PFSK-1 (cell line): ENCODE measurements at regions not wholly inside any gene's neighbourhood (a gene's known extent, or its start where the extent isn't known, plus 50 kb on each side); places are given as distances from the start of the nearest gene placed in this dataset.

Experiments
- POLR2AphosphoS5 ChIP-seq: IDR thresholded peaks from 2 replicates; pipeline ENCODE4 v1.6.1; 2012; ENCODE audit warnings: low read depth, mild to moderate bottlenecking, control low read depth, low read length, moderate library complexity
- REST ChIP-seq, 2 experiments: IDR thresholded peaks; 2 replicates each; pipeline versions ENCODE4 v1.6.1 to v1.8.0; 2011 to 2012; ENCODE audit warnings: low read depth in 2 of 2, low read length in 2 of 2, control low read depth in 1 of 2, inconsistent platforms in 1 of 2, mild to moderate bottlenecking in 1 of 2, moderate library complexity in 1 of 2; ENCODE audit not compliant: insufficient read depth in 1 of 2

- TF ChIP-seq REST (IDR thresholded peaks at IDR 0.05; ENCODE audit: insufficient read depth in 1 of 2, low read depth in 2 of 2, low read length in 2 of 2) (no peak), POLR2AphosphoS5 (no peak)
Observed at GRCh38 chrX:40155589-40156469, 58.1 kb upstream of the BCOR start.
